22Rv1 (cell line): ENCODE measurements at regions not wholly inside any gene's neighbourhood (a gene's known extent, or its start where the extent isn't known, plus 50 kb on each side); places are given as distances from the start of the nearest gene placed in this dataset.
A peak's percentile ranks its signal among the peaks of the same experiment; 100 is the strongest.

Experiments
- H3K27ac ChIP-seq: fragments of 450-650 bp; 2 replicates; pipeline ENCODE4 v1.5.1; 2017
- ZFX ChIP-seq: fragments of 450-650 bp; IDR thresholded peaks from 2 replicates; pipeline ENCODE4 v1.6.1; 2017; ENCODE audit warnings: antibody characterized with exemption, borderline replicate concordance
- TF ChIP-seq, protein P1 (sequence below): fragments of 450-650 bp; IDR thresholded peaks from 2 replicates; pipeline ENCODE4 v1.5.1; 2017; ENCODE audit warnings: mild to moderate bottlenecking

DNA sequence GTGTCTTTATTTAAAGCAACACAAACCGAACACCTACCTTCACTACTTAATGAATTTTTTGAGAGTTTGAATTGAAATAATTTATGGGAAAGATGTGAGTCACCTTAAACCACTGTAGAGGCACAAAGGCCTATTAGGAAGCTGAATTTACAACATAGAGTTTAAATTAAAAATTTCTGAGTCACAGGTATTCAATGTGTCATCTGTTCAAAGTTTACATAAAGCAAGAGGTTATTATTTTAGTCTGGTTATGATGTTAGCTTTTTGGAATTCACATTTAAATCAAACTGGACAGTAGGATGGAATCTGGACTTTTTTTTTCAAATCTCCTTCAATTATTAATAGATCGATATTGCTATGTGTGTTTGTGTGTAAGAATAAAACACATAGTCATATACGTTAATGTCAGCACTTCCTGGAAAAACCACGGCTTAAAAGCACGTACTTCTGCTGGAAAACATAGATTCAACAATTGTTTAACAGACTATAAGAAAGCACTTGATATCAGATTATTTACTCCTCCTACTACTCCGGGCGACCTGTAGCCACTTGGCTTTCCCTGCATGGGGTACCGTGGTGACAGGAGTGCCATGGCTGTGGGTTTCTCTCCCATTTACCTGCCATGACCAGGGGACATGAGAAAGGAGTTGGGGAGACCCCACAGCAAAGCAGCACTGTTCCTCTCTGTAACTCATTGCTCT lies 638.6 kb downstream of the SEMA5A start:
- TF ChIP-seq, protein P1, sequence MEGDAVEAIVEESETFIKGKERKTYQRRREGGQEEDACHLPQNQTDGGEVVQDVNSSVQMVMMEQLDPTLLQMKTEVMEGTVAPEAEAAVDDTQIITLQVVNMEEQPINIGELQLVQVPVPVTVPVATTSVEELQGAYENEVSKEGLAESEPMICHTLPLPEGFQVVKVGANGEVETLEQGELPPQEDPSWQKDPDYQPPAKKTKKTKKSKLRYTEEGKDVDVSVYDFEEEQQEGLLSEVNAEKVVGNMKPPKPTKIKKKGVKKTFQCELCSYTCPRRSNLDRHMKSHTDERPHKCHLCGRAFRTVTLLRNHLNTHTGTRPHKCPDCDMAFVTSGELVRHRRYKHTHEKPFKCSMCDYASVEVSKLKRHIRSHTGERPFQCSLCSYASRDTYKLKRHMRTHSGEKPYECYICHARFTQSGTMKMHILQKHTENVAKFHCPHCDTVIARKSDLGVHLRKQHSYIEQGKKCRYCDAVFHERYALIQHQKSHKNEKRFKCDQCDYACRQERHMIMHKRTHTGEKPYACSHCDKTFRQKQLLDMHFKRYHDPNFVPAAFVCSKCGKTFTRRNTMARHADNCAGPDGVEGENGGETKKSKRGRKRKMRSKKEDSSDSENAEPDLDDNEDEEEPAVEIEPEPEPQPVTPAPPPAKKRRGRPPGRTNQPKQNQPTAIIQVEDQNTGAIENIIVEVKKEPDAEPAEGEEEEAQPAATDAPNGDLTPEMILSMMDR: no peak
- TF ChIP-seq ZFX: no peak
- H3K27ac ChIP-seq: no peak overlapping the region

DNA sequence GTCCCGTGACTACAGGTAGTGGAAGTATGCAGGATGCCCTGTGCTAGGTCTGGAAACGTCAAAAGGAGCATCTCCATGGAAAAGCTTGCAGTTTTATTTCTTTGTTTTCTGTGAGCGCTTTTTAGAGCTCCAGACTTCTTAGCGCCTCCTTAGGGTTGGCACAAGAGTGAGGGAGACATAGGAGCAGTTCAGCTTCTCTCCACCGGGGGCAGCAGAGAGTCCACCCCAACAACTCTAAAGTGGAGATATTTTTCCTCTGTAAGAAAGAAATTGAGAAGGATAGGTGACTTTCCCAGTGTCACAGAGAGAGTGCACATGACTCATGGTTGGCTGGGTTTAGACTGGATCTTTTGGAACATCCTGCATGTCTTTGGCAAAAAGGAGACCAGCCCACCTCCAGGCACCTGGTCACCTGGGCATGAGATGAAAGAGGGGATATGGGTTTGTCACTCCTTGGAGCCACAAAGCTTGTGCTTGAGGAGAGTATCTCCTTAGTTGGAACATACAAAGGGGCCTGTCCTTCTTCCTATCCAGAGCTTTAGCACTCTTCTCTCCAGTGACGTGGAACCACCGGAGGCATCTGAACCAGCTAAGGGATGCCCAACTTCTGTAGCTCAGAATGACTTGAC lies 637.7 kb downstream of the SEMA5A start:
- no peak for TF ChIP-seq ZFX
- TF ChIP-seq, protein P1: peak; percentile 98

DNA sequence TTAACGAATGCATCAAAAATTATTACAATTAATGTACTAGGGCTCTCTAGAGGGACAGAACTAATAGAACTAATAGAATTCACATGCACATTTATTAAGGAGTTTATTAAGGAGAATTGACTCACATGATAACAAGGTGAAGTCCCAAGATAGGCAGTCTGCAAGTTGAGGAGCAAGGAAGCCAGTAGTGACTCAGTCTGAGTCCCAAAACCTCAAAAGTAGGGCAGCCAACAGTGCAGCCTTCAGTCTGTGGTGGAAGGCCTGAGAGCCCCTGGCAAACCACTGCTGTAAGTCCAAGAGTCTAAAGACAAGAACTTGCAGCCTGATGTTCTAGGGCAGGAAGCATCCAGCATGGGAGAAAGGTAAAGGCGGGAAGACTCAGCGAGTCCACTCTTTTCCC lies 633.8 kb downstream of the SEMA5A start:
- no peak overlapping the region for H3K27ac ChIP-seq
- TF ChIP-seq, protein P1: no peak
- no peak for TF ChIP-seq ZFX

More for the DNA sequence above, 637.7 kb downstream of the SEMA5A start:
- H3K27ac ChIP-seq: no peak overlapping the region

DNA sequence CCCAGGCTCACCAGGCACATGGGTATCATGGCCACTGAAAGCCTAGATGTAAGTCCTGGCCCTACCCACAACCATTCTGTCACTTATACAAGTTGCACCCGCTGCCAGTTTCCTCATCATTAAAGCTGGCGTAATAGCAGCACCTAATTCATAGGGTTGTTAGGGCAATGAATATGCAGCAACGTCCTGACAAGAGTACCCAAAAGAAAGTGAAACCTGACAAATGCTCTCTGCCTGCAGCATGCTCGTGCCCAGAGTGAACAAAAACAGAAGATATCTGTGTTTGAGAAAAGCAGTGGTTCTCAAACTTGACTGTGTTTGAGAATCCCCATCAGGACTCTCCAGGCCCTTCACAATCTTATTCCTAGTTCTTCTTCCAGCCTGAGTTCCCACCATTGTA lies 632.4 kb downstream of the SEMA5A start:
- TF ChIP-seq, protein P1: no peak
- no peak for TF ChIP-seq ZFX
- no peak overlapping the region for H3K27ac ChIP-seq

DNA sequence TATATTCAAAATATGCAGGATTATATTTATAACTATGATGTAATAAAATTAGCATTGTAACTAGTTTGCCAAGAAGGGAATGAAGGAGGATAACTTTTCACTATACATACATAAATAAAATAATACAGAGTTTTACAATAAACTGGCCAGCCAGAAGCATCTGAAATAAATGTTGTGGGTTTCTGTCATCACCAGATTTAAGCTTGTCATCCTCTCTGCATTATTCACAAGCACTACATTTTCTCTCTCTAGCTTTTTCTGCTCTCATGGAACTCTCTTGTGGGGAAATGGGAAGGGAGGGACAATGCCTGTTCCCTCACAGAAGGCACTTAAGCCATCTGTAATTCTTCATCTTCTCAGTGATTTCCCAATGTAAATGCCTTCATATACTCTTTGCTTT lies 626.8 kb downstream of the SEMA5A start:
- H3K27ac ChIP-seq: no peak overlapping the region
- TF ChIP-seq ZFX: no peak
- TF ChIP-seq, protein P1: no peak

DNA sequence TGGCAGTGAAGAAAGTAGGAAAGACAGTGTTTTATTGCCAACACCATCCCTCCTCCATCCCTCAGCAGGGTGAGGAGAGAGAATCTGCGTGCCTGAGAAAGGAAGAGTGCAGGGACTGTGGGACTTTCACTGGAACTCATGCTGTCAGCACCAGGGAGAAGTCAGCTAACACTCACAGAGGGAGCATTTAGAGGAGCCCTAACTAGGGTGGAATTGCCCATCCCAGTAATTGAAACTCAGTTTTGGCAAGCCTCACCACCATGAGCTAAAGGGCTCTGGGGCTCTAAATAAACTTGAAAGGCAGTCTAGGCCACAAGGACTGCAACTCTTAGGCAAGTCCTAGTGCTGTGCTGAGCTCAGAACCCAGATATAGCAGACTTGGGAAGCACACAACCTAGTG lies 622.3 kb downstream of the SEMA5A start:
- TF ChIP-seq, protein P1: no peak
- no peak for TF ChIP-seq ZFX
- no peak overlapping the region for H3K27ac ChIP-seq
